RPMI7951 (cell line): ENCODE measurements at regions not wholly inside any gene's neighbourhood (a gene's known extent, or its start where the extent isn't known, plus 50 kb on each side); places are given as distances from the start of the nearest gene placed in this dataset.
"Not testable (repeated sequence)": the region's sequence is repeated elsewhere in the genome, so short reads cannot be mapped to it uniquely, and the experiment has no call there.

Source experiments
- DNase-seq: peaks from one replicate; pipeline ENCODE4 v3.0.0-alpha.2; 2012; ENCODE audit warnings: low read depth

GRCh38 chr2:234725528-234726264, 226.1 kb upstream of the SH3BP4 start:
- DNase-seq = peak; percentile 62

GRCh38 chr2:234724850-234725249, 227.0 kb upstream of the SH3BP4 start:
- no peak for DNase-seq

- no peak for DNase-seq
These were observed 226.5 kb upstream of the ARL4C start for GRCh38 chr2:234723400-234723799.

GRCh38 chr2:234722176-234722575, 225.3 kb upstream of the ARL4C start:
- DNase-seq = peak; percentile 26

GRCh38 chr2:234719116-234719716, 222.3 kb upstream of the ARL4C start:
- no peak for DNase-seq

- DNase-seq = no peak
These were observed 219.4 kb upstream of the ARL4C start for GRCh38 chr2:234716271-234716670.

GRCh38 chr2:234715671-234716250, 218.9 kb upstream of the ARL4C start:
- no peak for DNase-seq

GRCh38 chr2:234714711-234715110, 217.8 kb upstream of the ARL4C start:
- DNase-seq = no peak

- DNase-seq = no peak
These were observed 215.6 kb upstream of the ARL4C start for GRCh38 chr2:234712421-234712935.

- DNase-seq = no peak
These were observed 214.4 kb upstream of the ARL4C start for GRCh38 chr2:234711308-234711707.

GRCh38 chr2:234710587-234710986, 213.7 kb upstream of the ARL4C start:
- no peak for DNase-seq

- no peak for DNase-seq
These were observed 213.2 kb upstream of the ARL4C start for GRCh38 chr2:234710066-234710465.

- DNase-seq = no peak
These were observed 211.8 kb upstream of the ARL4C start for GRCh38 chr2:234708717-234709116.

GRCh38 chr2:234708091-234708683, 211.3 kb upstream of the ARL4C start:
- DNase-seq = no peak

GRCh38 chr2:234706086-234706485, 209.2 kb upstream of the ARL4C start:
- no peak for DNase-seq

- DNase-seq = peak; percentile 72
These were observed 208.2 kb upstream of the ARL4C start for GRCh38 chr2:234705108-234705507.

GRCh38 chr2:234703258-234703657, 206.4 kb upstream of the ARL4C start:
- no peak for DNase-seq

- peak; percentile 73 for DNase-seq
These were observed 205.9 kb upstream of the ARL4C start for GRCh38 chr2:234702731-234703225.

GRCh38 chr2:234701841-234702240, 205.0 kb upstream of the ARL4C start:
- DNase-seq = no peak

- no peak for DNase-seq
These were observed 204.5 kb upstream of the ARL4C start for GRCh38 chr2:234701421-234701820.

GRCh38 chr2:234699456-234699855, 202.6 kb upstream of the ARL4C start:
- no peak for DNase-seq

GRCh38 chr2:234697300-234697876, 200.5 kb upstream of the ARL4C start:
- DNase-seq = not testable (repeated sequence)
